NCI-H82 (cell line): ENCODE measurements at regions not wholly inside any gene's neighbourhood (a gene's known extent, or its start where the extent isn't known, plus 50 kb on each side); places are given as distances from the start of the nearest gene placed in this dataset.
"Not testable (repeated sequence)": the region's sequence is repeated elsewhere in the genome, so short reads cannot be mapped to it uniquely, and the experiment has no call there.

Experiments
- DNase-seq: peaks from one replicate; lab custom pipeline; 2025; lab: John Stamatoyannopoulos, UW

- DNase-seq, result no peak
These were observed 93.2 kb downstream of the TEX29 start for GRCh38 chr13:111413407-111414187.

GRCh38 chr13:111414341-111414740 is 93.9 kb downstream of the TEX29 start:
- DNase-seq, result no peak

- DNase-seq, result no peak
These were observed 94.8 kb downstream of the TEX29 start for GRCh38 chr13:111415246-111415645.

GRCh38 chr13:111415765-111416164 is 95.3 kb downstream of the TEX29 start:
- no peak for DNase-seq

GRCh38 chr13:111418101-111418500 is 97.7 kb downstream of the TEX29 start:
- no peak for DNase-seq

- no peak for DNase-seq
These were observed 99.9 kb downstream of the TEX29 start for GRCh38 chr13:111420113-111420876.

GRCh38 chr13:111421216-111421615 is 100.8 kb downstream of the TEX29 start:
- DNase-seq, result no peak

GRCh38 chr13:111422348-111422747 is 101.9 kb downstream of the TEX29 start:
- no peak for DNase-seq

- no peak for DNase-seq
These were observed 102.8 kb downstream of the TEX29 start for GRCh38 chr13:111423168-111423785.

- DNase-seq, result no peak
These were observed 103.7 kb downstream of the TEX29 start for GRCh38 chr13:111424134-111424533.

GRCh38 chr13:111425326-111425725 is 104.9 kb downstream of the TEX29 start:
- no peak for DNase-seq

GRCh38 chr13:111429064-111429558 is 108.7 kb downstream of the TEX29 start:
- peak; percentile 66 for DNase-seq

- DNase-seq, result no peak
These were observed 110.8 kb downstream of the TEX29 start for GRCh38 chr13:111431206-111431605.

- no peak for DNase-seq
These were observed 114.2 kb downstream of the TEX29 start for GRCh38 chr13:111434578-111435159.

GRCh38 chr13:111436446-111436845 is 116.0 kb downstream of the TEX29 start:
- DNase-seq, result no peak

- no peak for DNase-seq
These were observed 117.0 kb downstream of the TEX29 start for GRCh38 chr13:111437417-111437816.

GRCh38 chr13:111437856-111438547 is 117.6 kb downstream of the TEX29 start:
- no peak for DNase-seq

- DNase-seq, result not testable (repeated sequence)
These were observed 120.0 kb downstream of the TEX29 start for GRCh38 chr13:111440492-111440891.

GRCh38 chr13:111443981-111444380 is 123.5 kb downstream of the TEX29 start:
- no peak for DNase-seq

- no peak for DNase-seq
These were observed 128.1 kb downstream of the TEX29 start for GRCh38 chr13:111448504-111448903.

- DNase-seq, result no peak
These were observed 128.6 kb downstream of the TEX29 start for GRCh38 chr13:111449041-111449440.

GRCh38 chr13:111451402-111451801 is 131.0 kb downstream of the TEX29 start:
- no peak for DNase-seq
